ENCODE measurements at regions not wholly inside any gene's neighbourhood (a gene's known extent, or its start where the extent isn't known, plus 50 kb on each side); places are given as distances from the start of the nearest gene placed in this dataset.

DNA sequence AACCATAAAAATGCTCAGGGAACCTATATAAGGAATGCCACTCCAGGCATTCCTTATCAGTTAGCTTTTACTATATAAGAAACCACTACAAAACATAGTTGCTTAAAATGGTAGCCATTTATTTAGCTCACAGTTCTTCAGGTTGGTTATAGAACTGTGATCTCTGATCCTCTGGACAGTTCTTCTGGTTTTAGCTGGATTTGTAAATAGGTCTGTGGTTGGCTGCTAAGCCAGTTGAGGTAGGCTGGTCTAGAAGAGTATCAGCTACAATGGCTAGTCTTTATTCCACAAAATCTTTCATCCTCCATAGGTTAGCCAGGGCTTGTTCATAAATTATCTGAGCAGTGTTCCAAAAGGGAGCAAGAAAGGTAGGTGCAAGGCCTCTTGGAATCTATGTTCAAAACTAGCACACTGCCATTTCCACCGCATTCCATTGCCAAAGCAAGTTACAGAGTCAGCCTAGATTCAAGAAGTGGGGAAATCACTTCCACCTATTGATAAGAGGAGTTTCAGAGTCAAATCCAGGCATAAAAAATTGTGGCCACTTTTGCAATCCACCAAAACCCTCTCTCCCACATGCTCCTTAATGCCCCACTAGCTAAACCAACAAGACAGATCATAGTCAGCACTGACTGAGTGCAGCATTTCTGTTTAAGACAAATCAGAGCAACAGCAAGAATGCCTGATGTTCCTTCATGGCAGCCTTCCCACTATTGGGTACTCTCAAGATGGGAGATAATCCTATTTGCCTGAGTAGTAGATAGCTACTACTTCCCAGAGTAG, 146.4 kb downstream of the IRS1 start:
- no peak for DNase-seq (ENCODE audit: low read depth in 2 of 2)

DNA sequence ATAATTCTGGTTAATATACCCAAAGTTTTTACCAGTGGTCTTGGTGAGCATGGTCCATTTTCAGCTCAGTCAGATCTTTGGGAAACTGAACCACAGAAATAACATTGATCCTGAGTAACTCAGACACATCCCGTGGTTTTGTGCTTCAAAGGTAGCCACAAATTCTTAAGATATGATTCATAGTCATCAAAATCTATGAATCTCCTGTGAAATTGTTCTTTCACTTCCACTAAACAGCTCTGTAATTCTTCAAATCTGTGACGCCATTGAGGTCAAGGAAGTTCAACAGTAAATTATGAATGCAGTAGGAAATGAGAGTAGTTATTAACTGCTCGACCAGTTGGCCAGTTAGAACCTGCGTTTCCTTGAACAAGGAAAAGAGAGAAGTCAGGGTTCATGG, 147.3 kb downstream of the IRS1 start:
- DNase-seq (ENCODE audit: low read depth in 2 of 2): peak; percentile 90 to 92

DNA sequence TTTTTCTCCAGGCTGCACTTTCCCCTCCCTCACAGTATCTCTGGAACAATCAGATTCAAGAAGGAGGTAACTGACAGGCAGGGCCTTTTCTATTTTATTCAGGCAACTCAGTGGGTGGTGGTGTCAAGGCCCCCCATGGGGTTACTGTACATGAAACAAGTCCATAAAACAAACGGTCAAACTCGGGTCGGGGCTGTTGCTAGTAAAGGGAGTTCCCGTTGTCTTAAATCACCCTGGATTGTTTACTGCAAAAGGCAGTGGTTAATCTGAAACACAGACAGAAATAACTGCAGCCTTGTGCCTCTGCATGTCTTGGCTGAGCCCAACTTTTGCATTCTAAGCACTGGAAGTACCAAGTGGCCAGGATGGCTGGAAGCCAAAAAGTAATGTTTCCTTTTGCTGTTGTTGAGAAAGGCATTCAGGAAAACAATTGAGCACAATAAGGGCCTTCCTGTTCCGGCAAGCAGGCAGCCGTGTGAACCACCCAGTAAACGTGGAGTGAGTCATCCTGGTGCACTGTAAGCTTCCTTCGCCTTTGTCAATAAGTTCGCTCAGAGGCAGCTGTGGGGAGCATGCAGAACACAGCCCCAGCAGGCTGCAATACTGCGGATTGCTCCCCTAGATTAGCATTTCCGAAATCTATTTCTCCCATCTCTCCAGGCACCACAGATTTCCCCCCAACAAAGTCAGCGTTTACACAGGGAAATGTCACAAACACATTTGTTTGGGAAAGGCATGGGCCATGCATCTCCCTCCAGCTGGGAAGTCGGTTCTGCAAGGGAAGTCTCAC, 149.6 kb downstream of the IRS1 start:
- peak; percentile 85 to 86 for DNase-seq (ENCODE audit: low read depth in 2 of 2)

DNA sequence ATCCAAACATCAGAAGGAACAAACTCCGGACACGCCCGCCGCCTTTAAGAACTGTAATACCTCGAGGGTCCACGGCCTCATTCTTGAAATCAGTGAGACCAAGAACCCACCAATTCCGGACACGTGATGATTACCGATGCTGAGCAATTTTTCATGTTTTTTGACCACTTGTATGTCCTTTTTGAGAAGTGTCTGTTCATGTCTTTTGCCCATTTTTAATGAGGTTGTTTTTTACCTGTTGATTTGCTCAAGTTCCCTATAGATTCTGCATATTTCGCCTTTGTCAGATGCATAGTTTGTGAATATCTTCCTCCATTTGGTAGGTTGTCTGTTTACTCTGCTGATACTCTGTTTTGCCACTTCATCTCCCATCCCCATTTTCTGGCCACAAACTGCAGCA, 150.4 kb downstream of the IRS1 start:
- no peak for DNase-seq (ENCODE audit: low read depth in 2 of 2)

DNA sequence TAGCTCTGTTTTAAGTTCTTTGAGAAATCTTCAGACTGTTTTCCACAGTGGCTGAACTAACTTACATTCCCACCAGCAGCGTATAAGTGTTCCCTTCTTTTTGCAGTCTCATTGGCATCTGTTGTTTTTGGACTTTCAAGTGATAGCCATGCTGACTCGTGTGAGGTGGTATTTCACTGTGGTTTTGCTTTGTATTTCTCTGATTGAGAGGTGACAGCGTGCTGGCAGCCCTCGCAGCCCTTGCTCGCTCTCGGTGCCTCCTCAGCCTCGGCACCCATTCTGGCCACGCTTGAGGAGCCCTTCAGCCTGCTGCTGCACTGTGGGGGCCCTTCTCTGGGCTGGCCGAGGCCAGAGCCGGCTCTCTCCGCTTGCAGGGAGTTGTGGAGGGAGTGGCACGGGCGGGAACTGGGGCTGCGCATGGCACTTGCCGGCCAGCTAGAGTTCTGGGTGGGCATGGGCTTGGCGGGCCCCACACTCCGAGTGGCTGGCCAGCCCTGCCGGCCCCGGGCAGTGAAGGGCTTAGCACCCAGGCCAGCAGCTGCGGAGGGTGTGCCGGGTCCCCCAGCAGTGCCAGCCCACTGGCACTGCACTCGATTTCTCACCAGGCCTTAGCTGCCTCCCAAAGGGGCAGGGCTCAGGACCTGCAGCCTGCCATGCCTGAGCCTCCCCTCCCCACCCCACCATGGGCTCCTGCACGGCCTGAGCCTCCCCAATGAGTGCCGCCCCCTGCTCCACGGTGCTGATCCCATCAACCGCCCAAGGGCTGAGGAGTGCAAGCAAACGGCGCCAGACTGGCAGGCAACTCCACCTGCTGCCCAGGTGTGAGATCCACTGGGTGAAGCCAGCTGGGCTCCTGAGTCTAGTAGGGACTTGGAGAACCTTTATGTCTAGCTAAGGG, 151.8 kb downstream of the IRS1 start:
- no peak for DNase-seq (ENCODE audit: low read depth in 2 of 2)

DNA sequence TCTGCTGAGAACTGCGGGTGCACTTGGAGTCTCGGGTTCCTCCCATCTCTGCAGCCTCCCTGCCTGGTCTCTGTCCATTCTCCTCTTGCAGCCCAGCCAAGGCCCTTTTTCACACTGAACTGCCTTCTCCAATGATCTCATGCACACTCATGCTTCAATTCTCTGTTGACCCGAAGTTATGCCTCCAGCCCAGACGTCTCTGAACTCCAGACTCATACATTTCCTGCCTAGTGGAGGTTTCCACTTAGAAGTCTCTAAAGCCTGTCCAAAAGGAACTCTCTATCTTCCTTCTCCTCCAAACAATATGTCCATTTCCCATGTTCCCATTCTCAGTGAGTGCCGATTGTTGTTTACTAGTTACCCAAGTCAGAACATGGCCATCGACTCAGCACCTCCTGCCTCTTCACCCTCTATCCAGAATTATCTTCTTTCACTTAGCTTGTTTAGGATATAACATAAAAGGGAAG, 155.2 kb downstream of the IRS1 start:
- no peak for DNase-seq (ENCODE audit: low read depth in 2 of 2)

DNA sequence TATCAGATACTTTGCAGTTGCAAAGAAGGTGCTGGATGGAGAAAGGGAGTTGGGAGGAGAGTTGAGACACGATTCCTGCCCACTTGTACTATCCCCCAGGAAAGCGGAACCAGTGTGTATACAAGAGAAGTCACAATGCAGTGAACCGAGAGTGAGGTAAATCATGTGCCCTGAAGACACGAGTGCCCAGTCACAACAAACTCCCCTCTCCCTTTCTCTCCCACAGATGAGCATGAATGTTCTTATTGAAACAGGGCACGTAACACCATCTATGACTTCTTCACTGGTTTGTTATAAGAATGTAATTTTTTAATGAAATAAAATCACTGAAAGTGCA, 155.7 kb downstream of the IRS1 start:
- DNase-seq (ENCODE audit: low read depth in 2 of 2): no peak

DNA sequence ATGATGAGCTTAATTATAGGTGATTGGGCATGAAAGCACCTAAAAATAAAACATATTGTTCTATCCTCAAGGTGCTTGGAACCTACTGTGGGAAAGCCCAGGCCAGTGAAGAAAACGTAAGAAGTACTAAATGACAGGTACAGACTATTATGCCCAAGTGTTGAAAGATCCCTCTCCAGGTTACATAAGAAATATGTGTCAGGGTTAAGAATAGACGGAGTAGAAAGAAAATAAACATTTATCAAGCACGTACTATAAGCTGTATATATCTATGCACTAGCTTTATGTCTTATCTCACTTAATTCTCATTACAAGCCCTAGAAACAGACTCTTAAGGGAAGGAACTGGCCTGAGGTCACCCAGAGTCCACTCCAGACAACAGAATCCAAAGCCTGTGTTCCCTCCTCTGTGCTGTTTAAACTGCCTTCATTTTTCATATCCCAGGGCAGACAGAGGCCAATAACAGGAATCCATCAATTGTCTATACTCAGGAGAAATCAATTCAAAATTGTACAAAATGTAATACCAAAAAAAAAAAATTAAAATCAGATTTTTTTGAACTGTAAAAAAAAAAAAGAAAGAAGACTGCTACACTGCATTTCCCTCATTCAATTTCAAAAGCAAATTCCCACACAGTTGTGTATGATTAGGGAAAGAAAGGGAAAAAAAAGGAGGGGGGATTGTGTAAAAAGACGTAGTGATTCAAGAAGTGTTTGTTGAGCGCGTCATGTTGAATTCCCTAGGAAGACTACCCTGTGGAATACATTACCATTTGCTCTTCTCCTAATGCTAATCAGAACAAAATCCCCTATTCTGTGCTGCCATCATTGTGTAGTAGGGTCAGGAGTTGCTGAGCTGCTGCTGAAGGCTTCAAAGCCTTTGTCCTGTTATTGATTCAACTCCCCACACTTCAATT, 156.3 kb downstream of the IRS1 start:
- no peak for DNase-seq (ENCODE audit: low read depth in 2 of 2)

DNA sequence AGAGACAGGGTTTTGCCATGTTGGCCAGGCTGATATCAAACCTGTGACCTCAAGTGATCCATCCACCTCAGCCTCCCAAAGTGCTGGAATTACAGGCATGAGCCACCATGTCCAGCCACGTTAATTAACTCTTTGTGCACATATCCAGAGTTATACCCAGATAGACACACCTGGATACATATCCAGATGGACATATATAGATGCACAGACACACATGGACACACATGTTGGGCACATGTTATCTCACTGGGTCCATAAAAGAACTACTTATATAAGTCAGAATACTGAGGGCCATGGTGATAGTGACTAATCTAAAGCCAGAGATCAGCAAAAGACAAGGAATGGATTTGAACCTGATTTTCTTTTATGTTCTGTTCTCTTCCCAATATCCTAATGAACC, 158.6 kb downstream of the IRS1 start:
- DNase-seq (ENCODE audit: low read depth in 2 of 2): no peak

DNA sequence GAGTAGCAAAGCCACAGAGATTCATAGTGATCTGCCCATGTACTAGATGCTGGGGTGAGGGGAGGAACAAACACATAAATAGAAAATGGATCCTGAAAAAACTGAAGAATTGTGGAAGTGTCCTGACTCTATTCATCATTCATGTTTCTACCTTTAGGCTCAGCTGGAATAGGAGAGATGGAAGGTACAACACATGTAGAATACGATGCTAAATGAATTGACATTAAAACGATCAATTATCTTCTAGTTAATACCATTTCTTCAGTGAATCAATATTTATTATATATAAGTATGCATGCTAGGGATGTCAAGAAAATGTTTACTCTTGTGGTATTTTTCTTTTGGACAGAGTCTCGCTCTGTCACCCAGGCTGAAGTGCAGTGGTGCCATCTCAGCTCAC, 159.1 kb downstream of the IRS1 start:
- DNase-seq (ENCODE audit: low read depth in 2 of 2): no peak

DNA sequence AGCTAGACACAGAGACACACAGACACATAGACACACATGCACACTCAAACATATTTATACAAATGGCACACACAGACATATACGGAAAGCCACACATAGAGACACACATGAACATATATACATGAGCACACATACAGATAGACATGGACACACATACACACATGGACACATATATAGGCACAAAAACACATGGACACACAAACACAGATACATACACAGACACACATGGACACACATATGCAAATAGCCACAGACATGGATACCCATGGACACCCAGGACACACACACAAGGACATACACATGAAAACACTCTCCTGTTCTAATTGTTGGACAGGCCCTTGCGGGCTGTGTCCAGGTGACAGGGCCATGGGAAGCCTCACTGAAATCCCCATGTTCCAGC, 160.1 kb downstream of the IRS1 start:
- DNase-seq (ENCODE audit: low read depth in 2 of 2): no peak

DNA sequence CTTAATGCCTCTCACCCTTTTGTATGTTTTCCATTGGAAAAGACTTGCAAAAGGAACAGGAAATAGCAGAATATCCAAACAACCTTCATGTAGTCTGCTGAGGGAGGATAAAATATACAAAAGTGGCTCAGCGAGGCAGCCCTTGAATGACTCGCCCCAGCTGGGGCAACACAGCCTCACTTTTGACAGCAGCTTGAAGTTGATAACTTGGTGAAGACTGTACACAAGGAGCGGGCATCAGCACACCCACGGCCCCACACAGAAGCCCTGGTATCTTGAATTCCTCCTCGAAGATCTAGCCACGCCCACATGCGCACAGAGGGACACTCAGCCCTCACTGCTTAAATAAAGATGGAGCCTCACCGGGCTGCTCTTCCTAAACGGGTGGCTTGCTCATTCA, 161.0 kb downstream of the IRS1 start:
- no peak for DNase-seq (ENCODE audit: low read depth in 2 of 2)

DNA sequence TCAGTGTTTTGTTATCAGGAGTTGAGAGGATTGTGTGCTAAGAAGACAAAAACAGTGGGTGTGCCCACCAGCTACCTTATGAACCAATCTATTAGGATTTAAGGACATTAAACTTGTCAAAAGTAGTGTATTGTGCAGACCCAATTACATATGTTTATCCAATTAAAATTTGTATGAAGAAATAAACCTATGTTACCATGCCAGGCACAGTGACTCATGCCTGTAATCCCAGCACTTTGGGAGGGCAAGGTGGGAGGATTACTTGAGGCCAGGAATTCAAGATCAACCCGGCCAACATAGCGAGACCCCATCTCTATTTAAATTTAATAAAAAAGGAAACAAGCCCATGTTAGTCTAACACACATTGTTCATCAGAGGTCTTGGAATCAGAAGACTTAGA, 162.2 kb downstream of the IRS1 start:
- DNase-seq (ENCODE audit: low read depth in 2 of 2): no peak

DNA sequence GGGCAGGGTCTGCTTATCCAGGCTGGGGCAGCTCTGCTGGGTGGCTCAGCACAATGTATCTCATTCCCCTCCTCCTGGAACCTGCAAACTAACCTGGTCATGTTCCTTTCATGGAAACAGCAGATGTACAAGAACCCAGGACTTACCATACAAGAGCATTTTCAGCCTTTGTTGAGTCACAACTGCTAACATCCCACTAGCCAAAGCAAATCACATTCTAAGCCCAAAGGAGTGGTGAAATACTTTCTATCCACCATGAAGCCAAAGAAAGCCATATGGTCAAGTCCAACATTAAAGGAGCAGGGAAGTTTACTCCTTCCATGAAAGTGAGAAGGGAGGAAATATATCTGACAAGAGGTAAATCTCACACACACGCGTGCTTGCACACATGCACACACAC, 163.0 kb downstream of the IRS1 start:
- DNase-seq (ENCODE audit: low read depth in 2 of 2): no peak

DNA sequence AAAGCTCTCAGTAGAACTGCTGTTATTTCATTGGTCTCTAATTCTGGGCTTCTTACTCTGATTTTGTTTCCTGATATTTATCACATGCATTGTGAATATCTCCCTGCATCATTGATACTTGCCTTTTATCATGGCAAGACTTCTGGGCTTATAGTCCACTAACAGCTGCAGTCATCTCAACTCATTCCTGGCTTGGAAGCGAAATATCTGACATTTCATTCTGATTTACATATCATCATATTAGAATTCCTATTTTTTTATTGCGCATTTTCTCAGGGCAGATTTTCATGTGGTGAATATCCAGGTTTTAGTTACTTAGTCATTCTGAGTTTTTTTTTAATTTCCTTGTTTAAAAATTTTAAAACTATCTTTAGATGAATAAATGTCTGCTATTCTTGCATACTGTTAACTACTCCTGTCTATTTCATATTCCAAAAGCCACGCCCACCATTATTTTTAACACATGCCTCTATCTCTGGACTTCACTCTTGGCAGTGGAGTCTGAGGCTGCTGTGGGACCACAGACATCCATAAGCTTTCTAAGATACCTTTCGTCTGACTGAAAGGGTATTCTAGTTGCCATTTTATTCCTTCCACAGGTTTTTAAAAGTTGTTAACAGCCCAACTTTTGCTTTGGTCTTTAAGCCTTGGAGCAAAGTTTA, 164.5 kb downstream of the IRS1 start:
- DNase-seq (ENCODE audit: low read depth in 2 of 2): no peak

DNA sequence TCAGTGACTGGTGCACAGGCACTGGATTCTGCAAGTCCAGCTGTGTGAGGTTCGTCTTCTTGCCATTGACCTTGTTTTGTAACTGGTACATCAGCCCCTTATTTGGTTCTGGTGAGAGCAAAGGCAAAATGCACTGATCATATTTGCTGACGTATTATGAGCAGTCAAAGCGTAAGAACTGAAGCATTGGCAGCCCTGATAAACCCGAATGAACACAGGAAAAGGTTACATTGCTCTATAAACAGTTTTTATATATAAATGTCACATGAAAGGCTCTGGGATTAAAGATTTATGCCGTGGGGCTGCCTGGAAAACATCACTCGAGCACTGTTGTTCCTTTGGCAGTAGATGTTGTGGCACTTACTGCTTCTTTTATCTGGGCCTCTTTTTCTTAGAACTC, 167.9 kb downstream of the IRS1 start:
- DNase-seq (ENCODE audit: low read depth in 2 of 2): no peak

DNA sequence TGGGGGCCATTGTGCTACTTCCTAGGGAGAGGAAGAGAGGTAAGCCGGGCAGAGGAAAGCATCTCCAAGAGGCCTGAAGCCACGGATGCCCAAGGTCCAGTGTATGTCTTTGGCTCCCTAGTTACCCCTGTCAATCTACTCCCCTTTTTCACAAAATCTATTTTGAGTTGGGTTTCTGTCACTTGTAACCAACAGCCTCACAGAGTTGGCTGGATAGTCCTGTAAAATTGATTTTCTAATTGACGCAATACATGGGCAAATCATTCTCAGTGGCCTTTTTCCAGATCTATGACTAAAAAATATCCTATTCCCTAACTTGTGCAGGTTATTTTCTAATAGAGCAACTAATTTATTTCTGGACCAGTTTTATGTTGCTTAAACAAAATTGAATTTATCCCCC, 168.4 kb downstream of the IRS1 start:
- no peak for DNase-seq (ENCODE audit: low read depth in 2 of 2)

DNA sequence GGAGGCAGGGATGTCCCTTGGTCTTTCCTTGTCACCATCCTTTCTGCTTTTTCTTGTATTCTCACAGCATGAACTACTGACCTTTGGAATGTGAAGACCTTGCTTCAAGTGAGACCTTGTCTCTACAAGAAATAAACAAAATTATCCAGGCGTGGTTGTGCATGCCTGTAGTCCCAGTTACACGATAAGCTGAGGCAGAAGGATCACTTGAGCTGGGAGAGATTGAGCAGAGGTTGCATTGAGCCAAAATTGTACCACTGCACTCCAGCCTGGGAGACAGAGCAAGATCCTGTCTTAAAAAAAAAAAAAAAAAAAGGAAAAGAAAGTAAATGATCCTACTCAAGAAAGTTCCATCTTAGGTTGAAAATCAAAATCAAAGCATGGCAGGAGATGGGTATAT, 173.7 kb downstream of the IRS1 start:
- no peak for DNase-seq (ENCODE audit: low read depth in 2 of 2)

DNA sequence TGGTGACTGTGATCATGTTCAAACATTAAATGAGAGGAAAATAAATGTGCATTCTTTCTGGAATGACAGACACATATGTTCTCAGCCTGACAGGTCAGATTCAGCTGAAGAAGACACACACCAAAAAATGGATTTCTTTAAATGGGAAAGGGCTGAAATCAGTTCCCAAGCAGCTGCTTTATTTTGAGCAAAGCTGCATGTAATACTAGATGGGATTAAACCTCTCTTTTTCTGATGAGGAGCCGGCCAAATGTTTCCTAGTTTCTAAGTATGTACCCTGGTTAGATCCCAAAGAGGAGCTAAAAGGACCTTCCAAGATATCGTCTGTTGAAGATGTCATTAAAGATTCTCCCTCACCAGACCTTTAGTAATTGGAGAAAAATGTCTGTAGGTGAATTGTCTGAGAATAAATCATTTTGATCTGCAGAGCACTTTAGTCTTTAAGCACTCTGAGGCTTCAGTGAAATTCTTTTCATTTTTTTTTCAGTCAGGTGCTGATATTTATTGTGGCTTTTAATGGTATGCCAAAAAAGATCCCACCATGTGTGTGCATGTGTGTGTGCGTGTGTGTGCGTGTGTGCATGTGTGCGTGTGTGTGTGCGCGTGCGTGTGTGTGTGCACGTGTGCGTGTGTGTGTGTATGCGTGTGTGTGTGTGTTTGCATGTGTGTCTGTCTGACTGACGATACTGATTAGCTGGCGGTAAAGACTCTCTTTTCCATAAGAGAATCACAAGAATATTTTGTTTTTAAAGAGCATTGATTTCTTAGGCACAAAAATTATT, 175.8 kb downstream of the IRS1 start:
- no peak for DNase-seq (ENCODE audit: low read depth in 2 of 2)

DNA sequence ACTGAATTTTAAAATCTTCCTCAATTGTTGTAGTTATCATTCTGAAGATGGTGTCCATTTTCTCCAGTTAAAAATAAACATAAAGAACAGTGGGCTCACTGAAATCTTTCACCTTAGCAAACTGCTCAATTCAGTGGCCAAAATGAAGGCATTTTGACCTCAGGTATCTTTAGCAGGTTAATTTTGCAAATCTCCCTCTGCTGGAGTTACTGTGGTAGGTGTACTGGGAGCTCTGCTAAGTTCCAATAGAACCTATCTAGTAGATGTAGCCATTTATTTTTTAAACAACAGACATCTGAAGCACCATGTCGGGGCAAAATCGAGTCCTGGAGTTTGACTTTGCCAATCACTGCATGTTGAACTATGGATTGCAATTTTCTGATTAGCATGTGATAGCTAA, 177.1 kb downstream of the IRS1 start:
- DNase-seq (ENCODE audit: low read depth in 2 of 2): no peak

Data from fibroblast of skin of left quadriceps (primary cell).